ENCODE measurements at regions not wholly inside any gene's neighbourhood (a gene's known extent, or its start where the extent isn't known, plus 50 kb on each side); places are given as distances from the start of the nearest gene placed in this dataset.

DNA sequence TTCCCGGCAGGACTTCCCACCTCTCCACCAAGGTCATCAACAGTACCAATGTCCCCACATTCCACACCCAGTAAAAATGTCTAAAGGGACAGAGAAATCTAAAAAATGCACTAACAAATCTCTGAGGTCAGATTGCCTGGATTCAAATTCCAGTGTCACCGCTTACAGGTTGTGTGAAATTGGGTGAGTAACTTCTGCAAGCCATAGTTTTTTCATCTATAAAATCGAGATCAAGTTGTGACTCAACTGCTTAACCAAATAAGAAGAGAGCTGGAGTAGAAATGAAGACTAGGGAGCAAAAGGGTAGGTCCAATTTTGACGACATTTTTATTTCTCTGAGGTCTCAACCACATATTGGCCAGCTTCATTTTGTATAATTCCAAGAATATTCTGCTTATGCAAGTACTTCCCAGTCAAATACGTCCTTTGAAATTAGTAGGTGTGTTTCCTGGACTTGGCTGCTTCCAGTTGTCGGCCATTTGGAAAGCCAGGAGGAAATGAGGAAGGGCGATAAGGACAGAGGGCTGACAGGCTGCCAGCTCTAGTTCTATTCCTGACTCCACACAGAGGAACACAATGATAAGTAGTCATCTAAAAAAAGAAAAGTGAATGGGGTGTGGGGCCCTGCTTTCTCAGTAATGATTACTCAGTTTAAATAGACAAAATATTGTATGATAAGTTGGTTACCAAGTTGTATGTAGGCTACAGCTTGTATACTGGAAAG, 57.7 kb upstream of the ZC3H11B start:
- Mint-ChIP-seq H3K9me3 (no peaks in the 10 kb centered on the region), H3K36me3 (ENCODE audit: low read depth) (no peaks in the 10 kb centered on the region), H3K4me1 (ENCODE audit: low read depth) (no peaks in the 10 kb centered on the region), H3K27me3 (peaks cover 6% of the 10 kb centered on the region), H3K27ac (no peak overlapping the region), H3K4me3 (no peak overlapping the region)
- intact Hi-C loops (cut with micrococcal nuclease) = no loop called here

DNA sequence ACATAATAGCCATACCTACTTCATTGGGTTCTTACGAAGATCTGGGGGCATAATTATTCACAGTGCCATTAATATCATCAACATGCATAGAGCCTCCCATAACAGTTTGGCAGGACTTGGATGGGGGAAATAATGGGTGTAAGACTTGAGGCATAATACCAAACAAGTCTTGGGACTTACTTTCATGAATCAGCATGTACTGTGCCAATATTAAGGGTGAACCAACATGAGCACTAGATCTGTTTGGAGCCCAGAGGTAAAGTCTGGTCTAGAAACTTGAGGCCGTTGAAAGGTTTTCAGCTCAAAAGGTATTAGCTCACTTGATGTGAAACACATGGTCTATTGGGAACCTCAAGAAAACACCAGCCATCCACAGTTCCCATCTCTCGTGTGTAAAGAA, 56.7 kb upstream of the ZC3H11B start:
- Mint-ChIP-seq H3K36me3 (ENCODE audit: low read depth) (no peaks in the 10 kb centered on the region), H3K27ac (no peak overlapping the region), H3K4me1 (ENCODE audit: low read depth) (no peaks in the 10 kb centered on the region), H3K9me3 (no peaks in the 10 kb centered on the region), H3K4me3 (no peak overlapping the region), H3K27me3 (peaks cover 6% of the 10 kb centered on the region)
- intact Hi-C loops (cut with micrococcal nuclease) = no loop called here

DNA sequence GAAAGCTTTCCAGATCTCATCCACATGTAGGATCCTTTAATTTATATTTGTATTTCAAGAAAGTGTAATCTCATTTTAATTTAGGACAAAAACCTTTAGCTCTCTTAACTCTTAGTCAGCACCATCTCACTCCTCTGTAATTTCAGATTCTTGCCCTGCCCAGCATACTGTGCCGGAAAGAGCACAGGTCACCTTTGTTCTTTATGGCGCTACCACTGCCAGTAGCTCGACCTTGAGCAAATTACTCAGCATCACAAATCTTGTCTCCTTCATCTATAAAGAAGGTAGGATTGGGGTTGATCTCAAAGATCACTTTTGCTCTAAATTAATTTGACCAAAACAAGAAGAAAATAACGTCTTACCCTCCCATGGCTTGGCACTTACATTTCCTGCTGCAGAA, 56.1 kb upstream of the ZC3H11B start:
- Mint-ChIP-seq H3K9me3 (no peaks in the 10 kb centered on the region), H3K36me3 (ENCODE audit: low read depth) (no peaks in the 10 kb centered on the region), H3K27me3 (peaks cover 6% of the 10 kb centered on the region), H3K27ac (no peak overlapping the region), H3K4me3 (no peak overlapping the region), H3K4me1 (ENCODE audit: low read depth) (no peaks in the 10 kb centered on the region)
- intact Hi-C loops (cut with micrococcal nuclease) = no loop called here

DNA sequence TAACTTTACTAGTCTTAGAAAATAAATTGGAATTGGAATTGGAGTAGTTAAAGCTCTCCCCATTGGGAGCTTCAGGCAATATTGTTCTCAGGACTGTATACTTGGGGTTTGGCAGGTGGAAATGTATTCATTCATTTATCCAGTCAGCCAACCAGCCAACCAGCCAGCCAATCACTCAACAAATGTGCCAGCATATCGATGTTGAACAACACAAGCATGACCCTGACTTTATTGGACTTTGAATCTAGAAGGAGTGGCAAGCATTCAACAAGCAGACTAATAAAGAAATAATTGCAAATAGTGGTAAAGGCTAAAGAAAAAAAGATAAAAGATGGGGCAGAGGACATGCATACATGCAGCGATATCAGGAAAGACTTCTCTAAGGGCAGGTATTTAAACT, 55.5 kb upstream of the ZC3H11B start:
- Mint-ChIP-seq H3K4me3 (no peak overlapping the region), H3K36me3 (ENCODE audit: low read depth) (no peaks in the 10 kb centered on the region), H3K27ac (no peak overlapping the region), H3K9me3 (no peaks in the 10 kb centered on the region), H3K4me1 (ENCODE audit: low read depth) (no peaks in the 10 kb centered on the region), H3K27me3 (peaks cover 8% of the 10 kb centered on the region)
- intact Hi-C loops (cut with micrococcal nuclease) = no loop called here

DNA sequence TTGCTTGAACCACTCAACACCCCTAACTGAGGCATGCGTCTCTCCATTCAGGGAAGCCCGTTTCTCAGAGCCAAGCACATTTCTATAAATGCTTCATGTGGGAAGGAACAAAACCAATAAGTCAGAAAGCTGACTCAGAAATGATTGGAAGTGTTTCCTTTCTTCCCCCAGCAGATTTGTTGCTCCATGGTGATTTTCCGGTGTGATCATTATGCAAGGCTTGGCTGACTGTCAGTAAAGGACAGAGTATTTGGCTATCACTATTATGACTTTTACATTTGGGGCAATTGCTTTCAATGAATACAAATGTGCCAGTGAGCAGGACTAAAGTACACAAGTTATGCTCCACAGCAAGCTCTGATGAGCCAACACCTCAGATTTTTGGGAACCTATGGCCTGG, 53.3 kb upstream of the ZC3H11B start:
- no peaks in the 10 kb centered on the region for H3K36me3 Mint-ChIP-seq (ENCODE audit: low read depth)
- H3K4me1 Mint-ChIP-seq (ENCODE audit: low read depth) = no peaks in the 10 kb centered on the region
- H3K4me3 Mint-ChIP-seq = no peak overlapping the region
- no peak overlapping the region for H3K27ac Mint-ChIP-seq
- intact Hi-C loops (cut with micrococcal nuclease) = no loop called here
- no peaks in the 10 kb centered on the region for H3K9me3 Mint-ChIP-seq
- H3K27me3 Mint-ChIP-seq = peaks cover 8% of the 10 kb centered on the region

DNA sequence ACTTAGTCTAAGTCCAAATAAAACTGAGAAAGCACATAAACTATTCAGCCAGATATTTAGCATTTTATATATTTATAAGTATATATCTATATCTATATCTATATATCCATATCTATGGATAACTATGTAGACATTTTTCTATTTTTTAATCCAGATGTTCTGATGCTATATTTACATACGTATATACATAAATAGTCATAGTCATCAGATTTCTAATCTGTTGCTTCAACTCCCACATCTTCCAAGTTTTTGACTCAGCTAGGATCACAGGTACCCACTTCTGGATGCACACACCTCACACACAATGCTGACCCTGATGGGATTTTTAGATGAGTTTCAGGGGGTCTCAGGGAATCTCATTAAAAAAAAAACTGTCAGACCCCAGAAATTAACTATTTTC, 52.2 kb upstream of the ZC3H11B start:
- intact Hi-C loops (cut with micrococcal nuclease) = no loop called here
- H3K36me3 Mint-ChIP-seq (ENCODE audit: low read depth) = no peaks in the 10 kb centered on the region
- H3K27me3 Mint-ChIP-seq = peaks cover 5% of the 10 kb centered on the region
- no peak overlapping the region for H3K4me3 Mint-ChIP-seq
- H3K27ac Mint-ChIP-seq = no peak overlapping the region
- peaks cover 7% of the 10 kb centered on the region for H3K4me1 Mint-ChIP-seq (ENCODE audit: low read depth)
- H3K9me3 Mint-ChIP-seq = no peaks in the 10 kb centered on the region

DNA sequence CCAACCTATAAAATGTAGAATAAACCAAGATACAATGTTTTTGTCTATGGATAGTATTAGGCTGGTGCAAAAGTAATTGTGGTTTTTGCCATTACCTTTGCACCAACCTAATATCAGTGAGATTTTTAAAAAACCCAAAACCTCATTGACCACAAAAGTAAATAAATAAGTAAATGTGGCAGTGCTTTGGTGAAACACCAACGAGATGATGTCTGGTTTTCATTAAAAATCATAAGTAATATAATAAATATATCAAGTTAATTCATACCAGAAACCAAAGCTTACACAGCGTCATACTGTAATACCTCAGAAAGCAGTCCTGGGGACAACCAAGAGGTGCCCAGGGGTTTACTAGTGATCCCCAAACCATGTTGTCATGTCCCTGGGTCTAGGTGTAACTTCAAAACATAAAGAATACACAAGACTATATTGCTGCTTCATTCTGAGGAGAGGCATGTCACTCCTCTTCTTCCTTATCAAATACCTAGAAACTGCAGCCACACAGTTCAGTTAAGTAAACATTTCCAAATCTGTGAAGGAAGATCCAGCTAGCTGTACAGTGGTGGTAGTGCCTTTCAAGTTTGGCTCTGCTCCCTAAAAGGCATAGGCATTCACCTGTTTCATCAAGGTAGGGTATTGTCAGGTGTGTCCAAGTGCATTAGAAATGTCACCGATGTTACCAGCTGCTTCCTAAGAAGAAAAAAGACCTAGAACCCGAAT, 51.6 kb upstream of the ZC3H11B start:
- no peak overlapping the region for H3K4me3 Mint-ChIP-seq
- peaks cover 5% of the 10 kb centered on the region for H3K27me3 Mint-ChIP-seq
- no peaks in the 10 kb centered on the region for H3K36me3 Mint-ChIP-seq (ENCODE audit: low read depth)
- intact Hi-C loops (cut with micrococcal nuclease) = loop anchor here (5.0 kb wide), 1 partner anchor 1332 kb away; no protein-coding TSS in a partner anchor
- no peak overlapping the region for H3K27ac Mint-ChIP-seq
- no peaks in the 10 kb centered on the region for H3K9me3 Mint-ChIP-seq
- H3K4me1 Mint-ChIP-seq (ENCODE audit: low read depth) = peaks cover 13% of the 10 kb centered on the region

Measured in dendritic cell treated with granulocyte-macrophage colony-stimulating factor and Interleukin-4, amounts not matched to agents 40 ng/mL and 50 ng/mL, for 4 days (primary cell).